ENCODE measurements at regions not wholly inside any gene's neighbourhood (a gene's known extent, or its start where the extent isn't known, plus 50 kb on each side); places are given as distances from the start of the nearest gene placed in this dataset.
"Not testable (repeated sequence)": the region's sequence is repeated elsewhere in the genome, so short reads cannot be mapped to it uniquely, and the experiment has no call there.

- ChIA-PET CTCF (interaction anchor here (1.0 kb wide), 1 partner anchor 36 kb away, joined by 3 read pairs; no protein-coding TSS in a partner anchor), POLR2A (no interaction called here)
- Mint-ChIP-seq H3K4me3 (no peak overlapping the region), H3K4me1 (ENCODE audit: low read depth) (no peaks in the 10 kb centered on the region), H3K27me3 (peaks cover 2% of the 10 kb centered on the region), H3K36me3 (ENCODE audit: low read depth) (no peaks in the 10 kb centered on the region), H3K27ac (no peak overlapping the region), H3K9me3 (no peaks in the 10 kb centered on the region)
- DNase-seq (no peak), ATAC-seq (no peak)
- intact Hi-C loops (cut with micrococcal nuclease), result no loop called here
- TF ChIP-seq CTCF (IDR thresholded peaks at IDR 0.05), result no peak
These were observed 140.1 kb upstream of the BEND6 start for GRCh38 chr6:56814802-56815201.

- CTCF ChIA-PET, result no interaction called here
- H3K27me3 Mint-ChIP-seq, result peaks cover 2% of the 10 kb centered on the region
- ATAC-seq, result no peak
- no peaks in the 10 kb centered on the region for H3K9me3 Mint-ChIP-seq
- no peak overlapping the region for H3K4me3 Mint-ChIP-seq
- no peak for TF ChIP-seq CTCF (IDR thresholded peaks at IDR 0.05)
- POLR2A ChIA-PET, result no interaction called here
- intact Hi-C loops (cut with micrococcal nuclease), result no loop called here
- no peaks in the 10 kb centered on the region for H3K36me3 Mint-ChIP-seq (ENCODE audit: low read depth)
- DNase-seq, result no peak
- no peak overlapping the region for H3K27ac Mint-ChIP-seq
- H3K4me1 Mint-ChIP-seq (ENCODE audit: low read depth), result no peaks in the 10 kb centered on the region
These were observed 140.6 kb upstream of the BEND6 start for GRCh38 chr6:56814308-56814707.

- intact Hi-C loops (cut with micrococcal nuclease); H3K27ac Mint-ChIP-seq; CTCF ChIA-PET; H3K4me3 Mint-ChIP-seq; H3K27me3 Mint-ChIP-seq; ATAC-seq; H3K4me1 Mint-ChIP-seq (ENCODE audit: low read depth); H3K9me3 Mint-ChIP-seq; POLR2A ChIA-PET; H3K36me3 Mint-ChIP-seq (ENCODE audit: low read depth); DNase-seq: not testable (repeated sequence)
These were observed 142.1 kb upstream of the BEND6 start for GRCh38 chr6:56812851-56813250.

- Mint-ChIP-seq H3K27me3 (no peaks in the 10 kb centered on the region), H3K9me3 (no peaks in the 10 kb centered on the region), H3K36me3 (ENCODE audit: low read depth) (no peaks in the 10 kb centered on the region), H3K27ac (no peak overlapping the region), H3K4me3 (no peak overlapping the region), H3K4me1 (ENCODE audit: low read depth) (no peaks in the 10 kb centered on the region)
- POLR2A ChIA-PET, result no interaction called here
- no peak for TF ChIP-seq CTCF (IDR thresholded peaks at IDR 0.05)
- CTCF ChIA-PET, result no interaction called here
- ATAC-seq, result no peak
- intact Hi-C loops (cut with micrococcal nuclease), result no loop called here
- DNase-seq, result no peak
These were observed 146.0 kb upstream of the BEND6 start for GRCh38 chr6:56808871-56809359.

GRCh38 chr6:56807989-56808337 is 146.9 kb upstream of the BEND6 start:
- ATAC-seq, result no peak
- Mint-ChIP-seq H3K27ac (no peak overlapping the region), H3K27me3 (peaks cover 2% of the 10 kb centered on the region), H3K4me3 (no peak overlapping the region), H3K9me3 (no peaks in the 10 kb centered on the region), H3K4me1 (ENCODE audit: low read depth) (no peaks in the 10 kb centered on the region), H3K36me3 (ENCODE audit: low read depth) (no peaks in the 10 kb centered on the region)
- POLR2A ChIA-PET, result no interaction called here
- CTCF ChIA-PET, result no interaction called here
- TF ChIP-seq CTCF (IDR thresholded peaks at IDR 0.05), result no peak
- intact Hi-C loops (cut with micrococcal nuclease), result no loop called here
- DNase-seq, result no peak

Measured in activated CD8-positive, alpha-beta T cell treated with anti-CD3 and anti-CD28 coated beads for 36 hours (primary cell).